ENCODE measurements at regions not wholly inside any gene's neighbourhood (a gene's known extent, or its start where the extent isn't known, plus 50 kb on each side); places are given as distances from the start of the nearest gene placed in this dataset.

- Histone ChIP-seq H3K27ac (ENCODE audit: low read depth, low read length) (no peak overlapping the region), H3K9me2 (ENCODE audit: insufficient read depth) (no peaks in the 10 kb centered on the region), H3K4me2 (ENCODE audit: low read length) (no peak overlapping the region), H3K27me3 (ENCODE audit: insufficient read depth, low read length) (no peaks in the 10 kb centered on the region), H3K9ac (ENCODE audit: low read length) (no peak overlapping the region), H3K36me3 (ENCODE audit: control insufficient read depth in 1 of 2, insufficient read depth in 2 of 2, low read length in 2 of 2) (no peaks in the 10 kb centered on the region), H3K4me3 (replicated peaks in 1 of 2; ENCODE audit: low read depth in 1 of 2, low read length in 2 of 2) (no peak overlapping the region), H3K79me2 (ENCODE audit: insufficient read depth, low read length) (no peaks in the 10 kb centered on the region), H4K20me1 (ENCODE audit: insufficient read depth) (no peaks in the 10 kb centered on the region), H3K4me1 (ENCODE audit: control insufficient read depth in 1 of 2, insufficient read depth in 2 of 2, low read length in 2 of 2) (peaks cover 0 to 9% of the 10 kb centered on the region in 2 experiments; a peak in 1 of 4 replicates), H3K9me3 (ENCODE audit: control insufficient read depth in 1 of 2, insufficient read depth in 1 of 2, low read depth in 1 of 2, low read length in 2 of 2) (no peaks in the 10 kb centered on the region), H2AFZ (ENCODE audit: low read depth, low read length, poor library complexity, severe bottlenecking) (no peak overlapping the region)
- no peak for TF ChIP-seq REST (IDR thresholded peaks at IDR 0.05; ENCODE audit: low read depth)
- TF ChIP-seq SRF (IDR thresholded peaks at IDR 0.05; ENCODE audit: low read depth): no peak
- TF ChIP-seq POLR2A (IDR thresholded peaks at IDR 0.05; ENCODE audit: borderline replicate concordance, extremely low read depth, insufficient read depth, insufficient read length): no peak
- TF ChIP-seq TCF7L2 (IDR thresholded peaks at IDR 0.05; ENCODE audit: borderline replicate concordance, extremely low read depth, insufficient read depth, insufficient read length): no peak
- no peak for TF ChIP-seq ZBTB33 (IDR thresholded peaks at IDR 0.05; ENCODE audit: extremely low read depth, insufficient replicate concordance, low read length)
- TF ChIP-seq ATF3 (IDR thresholded peaks at IDR 0.05): no peak
- no peak for TF ChIP-seq ZNF274 (IDR thresholded peaks at IDR 0.05; ENCODE audit: low read depth, low read length)
- no peak for TF ChIP-seq POLR2AphosphoS5 (IDR thresholded peaks at IDR 0.05; ENCODE audit: low read depth, low read length)
- BruUV-seq (replicated peaks): no TSS peak
- POLR2A ChIA-PET: no interaction called here
- DNase-seq (ENCODE audit: low read depth, low spot score): no peak
- ATAC-seq: no peak
- RAD21 ChIA-PET (ENCODE audit: low non-redundant PET in 1 of 2, low total read pairs in 2 of 2, uncharacterized antibody in 2 of 2, unreplicated experiment in 2 of 2): no interaction called here
- CTCF ChIA-PET: no interaction called here
- intact Hi-C loops (cut with micrococcal nuclease): no loop called here
Measured at GRCh38 chr2:195451160-195451559, 205.9 kb upstream of the SLC39A10 start.

Measured in HCT116 (cell line).